ENCODE measurements at regions not wholly inside any gene's neighbourhood (a gene's known extent, or its start where the extent isn't known, plus 50 kb on each side); places are given as distances from the start of the nearest gene placed in this dataset.

DNA sequence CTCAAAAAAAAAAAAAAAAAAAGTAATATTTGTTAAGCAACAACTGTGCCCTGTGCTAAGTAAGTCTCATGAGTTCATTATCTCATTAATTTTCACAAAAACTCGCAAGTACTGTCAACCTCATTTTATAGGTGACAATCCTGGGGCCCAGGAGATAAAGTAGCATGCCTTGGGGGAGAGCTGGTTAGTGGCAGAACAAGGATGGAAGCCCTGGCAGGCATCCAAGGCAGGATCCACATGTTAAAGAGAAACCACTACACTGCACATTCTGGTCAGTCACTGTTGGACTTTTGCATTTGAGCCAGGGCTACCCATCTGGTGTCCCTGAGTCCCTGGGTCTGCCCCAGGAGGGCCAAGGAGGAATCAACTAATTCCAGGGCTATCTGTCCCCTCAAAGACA, 54.6 kb downstream of the ZFP36L2 start:
- DNase-seq (ENCODE audit: low spot score), result peak; percentile 52

GRCh38 chr2:43170405-43171105, 55.9 kb downstream of the ZFP36L2 start:
- no peak for DNase-seq (ENCODE audit: low spot score)

DNA sequence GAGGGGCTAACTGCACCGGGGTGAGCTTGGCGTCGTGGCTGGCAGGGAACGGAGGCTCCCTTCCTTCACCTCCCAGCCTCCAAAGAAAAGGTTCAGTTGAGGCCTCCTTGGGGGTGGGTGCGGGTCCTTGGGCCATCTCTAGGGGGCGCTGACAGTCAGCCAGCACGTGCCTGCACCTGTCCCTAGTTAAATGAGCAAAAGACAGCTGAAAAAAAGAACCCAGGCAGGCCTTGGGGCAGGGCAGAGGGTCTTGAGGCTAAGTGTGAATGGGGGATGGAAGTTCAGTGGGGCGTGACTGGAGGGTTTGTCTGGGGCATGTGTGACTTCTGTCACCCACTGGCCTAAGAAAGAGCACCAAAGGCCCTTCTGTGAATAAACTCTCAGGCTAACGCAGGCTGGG, 56.4 kb downstream of the ZFP36L2 start:
- DNase-seq (ENCODE audit: low spot score), result no peak

DNA sequence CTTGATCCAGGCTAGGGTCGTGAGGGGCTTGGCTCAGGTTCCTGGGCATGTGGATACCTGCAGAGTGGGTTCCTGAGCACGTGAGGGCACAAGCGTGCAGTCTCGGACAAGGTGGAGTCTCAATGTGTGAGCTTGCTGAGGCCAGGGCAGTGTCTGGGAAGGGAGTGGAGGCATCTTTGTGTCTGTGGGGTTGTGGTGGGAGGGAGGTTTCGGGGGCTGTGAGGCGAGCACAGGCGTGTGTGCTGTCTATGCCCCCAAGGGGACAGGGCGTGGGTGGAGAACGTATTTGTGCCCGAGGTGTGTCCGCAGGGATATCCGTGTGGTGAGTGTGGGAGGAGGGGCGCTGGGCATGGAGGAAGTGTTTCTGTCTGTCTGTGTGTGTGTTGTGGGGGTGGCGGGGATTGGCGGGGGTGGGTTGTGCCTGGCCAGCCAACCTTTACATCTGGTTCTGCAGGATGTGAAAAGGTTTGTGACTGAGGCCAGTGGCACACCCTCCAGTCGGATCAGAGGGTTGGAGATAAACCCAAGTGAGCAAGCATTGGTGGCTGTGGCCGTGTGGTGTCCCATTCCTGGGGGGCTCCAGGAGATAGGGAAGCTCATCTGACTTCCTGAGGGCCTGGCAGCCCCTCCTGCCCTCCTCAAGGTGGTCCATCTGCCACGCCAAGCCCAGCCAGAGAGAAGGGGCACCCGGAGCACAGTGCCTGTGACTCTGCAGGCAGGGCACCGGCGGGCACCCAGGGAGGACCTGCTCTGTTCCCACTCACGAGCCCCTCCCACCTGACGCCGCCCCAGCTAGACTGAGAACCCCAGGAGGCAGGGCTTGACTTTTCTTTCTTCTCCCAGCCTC, 57.1 kb downstream of the ZFP36L2 start:
- no peak for DNase-seq (ENCODE audit: low spot score)

GRCh38 chr2:43168016-43168369, 58.4 kb downstream of the ZFP36L2 start:
- DNase-seq (ENCODE audit: low spot score), result no peak

- no peak for DNase-seq (ENCODE audit: low spot score)
These were observed 60.9 kb downstream of the ZFP36L2 start for GRCh38 chr2:43165378-43166069.

DNA sequence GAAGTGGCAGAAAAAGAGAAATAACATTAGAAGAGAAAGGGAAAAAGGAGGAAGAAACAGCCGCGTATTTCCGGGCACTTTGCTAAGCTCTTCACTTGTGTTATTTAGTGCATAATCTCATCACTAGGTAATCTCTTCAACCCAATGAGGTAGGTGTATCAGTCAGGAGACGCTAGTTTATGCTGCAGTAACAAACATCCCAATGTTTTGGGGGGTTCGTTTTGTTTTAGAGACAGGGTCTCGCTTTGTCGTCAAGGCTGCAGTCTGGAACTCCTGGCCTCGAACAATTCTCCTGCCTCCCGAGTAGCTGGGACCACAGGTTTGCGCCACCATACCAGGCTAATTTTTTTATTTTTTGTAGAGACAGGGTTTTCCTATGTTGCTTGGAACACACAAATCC, 61.7 kb downstream of the ZFP36L2 start:
- DNase-seq (ENCODE audit: low spot score), result no peak

- no peak for DNase-seq (ENCODE audit: low spot score)
These were observed 62.7 kb downstream of the ZFP36L2 start for GRCh38 chr2:43163584-43164270.

DNA sequence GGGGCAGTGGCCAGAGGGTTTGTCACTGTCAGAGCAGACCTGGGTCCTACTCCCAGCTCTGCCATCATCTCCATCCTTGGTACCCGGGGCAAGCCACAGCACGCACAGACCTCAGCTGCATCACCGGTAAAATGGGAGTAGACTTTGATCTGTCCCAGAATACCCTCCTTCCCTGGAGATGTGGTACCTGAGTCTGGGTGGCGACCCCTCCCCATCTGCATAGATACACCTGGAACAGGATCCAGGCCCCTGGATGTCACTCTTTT, 64.0 kb downstream of the ZFP36L2 start:
- no peak for DNase-seq (ENCODE audit: low spot score)

- no peak for DNase-seq (ENCODE audit: low spot score)
These were observed 64.5 kb downstream of the ZFP36L2 start for GRCh38 chr2:43161650-43162510.

DNA sequence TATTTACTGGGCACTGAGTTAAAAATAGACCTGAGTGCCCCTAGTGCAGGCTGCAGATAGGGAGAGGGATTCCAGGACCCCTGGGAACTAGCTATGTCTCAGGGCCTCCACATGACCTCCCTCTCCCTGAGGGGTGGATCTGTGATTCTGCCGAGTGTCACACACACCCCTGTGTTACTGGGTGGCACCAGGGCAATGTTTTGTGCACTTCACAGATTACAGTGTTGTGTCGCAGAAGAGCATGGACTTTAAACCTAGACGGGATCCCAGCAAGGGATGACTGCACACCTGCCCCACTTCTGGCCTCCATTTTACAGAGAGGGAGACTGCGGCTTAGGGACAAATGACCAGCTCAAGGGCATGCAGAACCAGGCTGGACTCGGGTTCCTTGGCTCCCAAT, 65.6 kb downstream of the ZFP36L2 start:
- DNase-seq (ENCODE audit: low spot score), result no peak

- DNase-seq (ENCODE audit: low spot score), result no peak
These were observed 66.6 kb downstream of the ZFP36L2 start for GRCh38 chr2:43159797-43160196.

DNA sequence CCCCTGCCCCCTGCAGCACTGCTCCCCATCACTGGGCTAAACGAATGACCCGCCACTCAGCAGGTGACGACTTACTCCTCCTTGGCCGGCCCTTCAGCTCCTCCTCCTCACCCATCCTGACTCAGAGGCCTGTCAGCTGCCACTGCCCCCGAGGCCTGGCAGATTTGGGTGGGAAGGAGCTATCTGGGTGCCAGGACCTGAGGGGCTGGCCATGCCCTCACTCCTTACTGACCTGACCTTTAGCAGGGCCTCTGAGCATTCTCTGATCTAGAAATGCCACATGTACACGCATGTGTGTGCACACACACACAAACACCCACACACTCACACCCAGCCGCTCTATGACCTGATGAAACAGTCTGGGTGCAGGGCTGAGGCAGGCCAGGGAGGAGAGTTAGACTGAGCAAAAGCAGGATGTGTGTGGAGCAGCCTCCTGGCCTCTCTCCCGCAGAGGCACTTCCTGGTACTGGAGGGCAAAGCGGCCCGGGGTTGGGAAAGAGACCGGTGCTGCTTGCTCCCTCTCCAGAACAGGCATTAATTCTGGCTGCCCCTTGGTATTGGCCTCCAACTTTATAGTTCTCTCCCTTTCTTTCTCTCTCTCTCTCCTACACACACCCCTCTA, 68.0 kb downstream of the ZFP36L2 start:
- peak; percentile 66 for DNase-seq (ENCODE audit: low spot score)

DNA sequence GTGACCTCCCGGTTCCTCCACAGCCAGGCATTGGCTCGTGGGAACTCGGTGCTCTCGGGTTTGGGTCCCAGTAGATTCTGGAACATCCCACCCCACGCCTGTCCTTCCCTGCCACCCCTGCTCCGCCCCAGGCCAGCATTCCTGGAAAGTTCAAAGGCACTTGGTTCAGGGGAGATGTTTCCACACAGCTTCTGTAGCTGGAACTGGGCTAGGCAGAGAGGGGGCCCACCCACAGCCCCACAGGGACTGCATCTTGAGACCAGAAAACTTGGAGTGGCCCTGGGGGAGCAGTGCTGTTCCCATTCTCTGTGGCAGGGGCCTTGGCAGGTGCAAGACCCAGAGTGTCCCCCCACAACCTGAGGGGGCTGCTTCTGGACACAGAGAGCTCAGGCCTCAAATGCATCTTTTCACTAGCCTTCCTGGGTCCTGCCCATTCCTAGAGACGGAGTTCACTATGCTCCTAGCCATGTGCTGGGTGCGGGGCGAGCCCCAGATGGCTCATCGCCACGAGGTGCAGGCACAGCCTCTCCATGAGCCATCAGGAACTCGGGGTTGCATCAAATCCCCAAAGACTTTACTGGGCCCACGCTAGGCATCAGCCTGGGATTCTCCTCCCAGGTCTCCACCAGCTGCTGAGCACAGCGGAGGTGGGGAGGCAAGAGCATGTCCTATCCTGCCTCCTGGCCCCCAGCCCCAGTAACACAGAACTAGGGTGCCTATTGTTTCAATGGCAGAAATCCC, 68.7 kb downstream of the ZFP36L2 start:
- DNase-seq (ENCODE audit: low spot score), result no peak

DNA sequence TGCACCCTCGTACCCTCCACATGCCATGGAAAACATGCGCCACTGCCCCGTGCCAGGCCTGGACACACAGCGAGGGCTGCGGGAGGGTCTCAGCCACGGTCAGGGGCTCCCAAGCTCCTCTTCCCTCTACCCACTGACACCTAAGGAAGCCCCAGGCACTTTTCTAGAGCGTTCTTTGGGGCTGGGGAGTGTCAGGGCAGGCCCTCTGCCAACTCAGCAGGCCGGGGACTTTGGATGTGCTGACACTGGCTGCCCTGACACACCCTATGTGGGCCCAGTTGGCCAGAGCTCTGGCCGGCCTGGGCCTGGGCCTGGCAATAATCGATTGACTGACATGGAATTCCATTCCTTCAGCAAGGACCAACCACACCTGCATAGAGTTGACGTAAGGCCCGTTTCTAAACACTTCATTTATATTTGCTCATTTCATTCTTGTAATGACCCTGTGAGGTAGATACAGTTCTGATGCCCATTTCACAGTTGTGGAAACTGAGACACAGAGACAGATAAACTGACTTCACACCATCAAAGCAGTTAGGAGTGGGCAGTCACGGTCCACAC, 70.5 kb downstream of the ZFP36L2 start:
- DNase-seq (ENCODE audit: low spot score), result no peak

GRCh38 chr2:43154685-43155084, 71.7 kb downstream of the ZFP36L2 start:
- DNase-seq (ENCODE audit: low spot score), result no peak

DNA sequence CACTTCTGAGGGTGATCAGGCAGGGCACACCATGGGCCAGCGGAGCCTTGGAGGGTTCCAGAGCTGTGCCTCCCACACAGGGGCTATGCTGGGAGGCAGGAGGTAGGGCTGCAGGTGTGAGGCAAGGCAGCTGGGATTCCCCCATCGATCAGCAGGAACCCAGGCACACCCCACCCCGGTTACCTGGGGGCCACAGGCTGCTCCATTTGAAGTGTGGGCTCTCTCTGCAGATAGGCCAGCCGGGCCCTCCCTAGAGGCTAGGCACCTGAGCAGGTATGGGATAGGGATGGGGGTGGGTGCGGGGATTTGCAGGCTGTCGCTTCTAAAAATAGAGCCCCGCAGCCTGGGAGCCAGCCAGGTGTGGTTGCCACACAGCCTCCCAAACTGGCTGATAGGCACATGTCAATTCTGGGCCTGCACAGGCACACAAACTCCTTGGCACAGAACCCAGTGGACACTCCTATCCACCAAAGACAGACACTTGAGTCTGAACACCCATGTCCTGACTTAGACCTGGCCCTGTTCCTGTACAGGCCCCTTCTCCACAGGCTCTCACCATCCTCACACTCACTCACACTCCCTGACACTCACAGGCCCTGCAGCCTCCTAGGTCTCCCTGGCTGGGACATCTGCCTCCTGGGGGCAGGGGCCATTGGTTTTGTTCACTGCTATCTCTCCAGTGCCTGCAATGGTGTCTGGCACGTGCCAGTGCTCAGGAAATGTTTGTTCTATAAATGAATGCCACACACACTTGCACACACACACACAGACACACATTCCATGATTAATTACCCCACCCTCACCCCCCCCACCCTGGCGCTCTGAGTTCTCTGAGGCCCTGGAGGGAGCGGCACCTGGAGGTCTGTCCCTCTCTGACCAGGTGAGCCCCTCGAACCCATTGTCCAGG, 73.4 kb downstream of the ZFP36L2 start:
- DNase-seq (ENCODE audit: low spot score), result no peak

GRCh38 chr2:43152186-43152585, 74.2 kb downstream of the ZFP36L2 start:
- no peak for DNase-seq (ENCODE audit: low spot score)

DNA sequence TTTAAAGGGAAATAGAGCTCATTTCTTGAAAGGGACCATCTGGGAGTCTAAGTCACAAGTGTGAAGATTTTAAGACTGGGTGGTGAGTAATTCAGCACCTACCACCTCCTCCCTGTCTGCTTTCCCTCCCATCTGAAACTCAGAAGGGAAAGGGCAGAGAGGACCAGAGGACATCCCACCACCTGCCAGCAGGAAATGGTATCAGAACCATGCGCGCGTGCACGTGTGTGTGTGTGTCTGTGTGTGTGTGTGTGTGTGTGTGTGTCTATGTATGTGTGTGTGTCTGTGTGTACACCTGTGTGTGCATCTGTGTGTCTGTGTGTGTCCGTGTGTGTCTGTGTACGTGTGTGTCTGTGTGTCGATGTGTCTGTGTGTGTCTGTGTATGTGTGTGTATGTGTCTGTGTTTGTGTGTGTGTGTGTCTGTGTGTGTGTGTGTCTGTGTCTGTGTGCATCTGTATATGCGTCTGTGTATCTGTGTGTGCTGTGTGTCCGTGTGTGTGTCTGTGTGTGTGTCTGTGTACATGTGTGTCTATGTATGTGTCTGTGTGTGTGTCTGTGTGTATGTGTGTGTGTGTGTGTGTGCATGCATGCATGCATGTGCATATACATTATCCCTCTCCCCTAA, 76.8 kb downstream of the ZFP36L2 start:
- no peak for DNase-seq (ENCODE audit: low spot score)

Measured in AG08396 (cell line).